HFF-Myc (cell line): ENCODE measurements at regions not wholly inside any gene's neighbourhood (a gene's known extent, or its start where the extent isn't known, plus 50 kb on each side); places are given as distances from the start of the nearest gene placed in this dataset.

ENCODE experiments used
- DNase-seq: peaks from one replicate; pipeline ENCODE4 v3.0.0-alpha.2; 2011; ENCODE audit warnings: low read depth; ENCODE audit errors: extremely low read depth
- H3K4me3 ChIP-seq: replicated peaks from 2 replicates; pipeline ENCODE4 v1.5.1; 2011; ENCODE audit warnings: low read depth, mild to moderate bottlenecking, control low read depth, low read length
- TF ChIP-seq, protein P1 (sequence below): IDR thresholded peaks from 2 replicates; pipeline ENCODE4 v1.5.1; 2012; ENCODE audit warnings: mild to moderate bottlenecking, low read depth, low read length, control low read depth; ENCODE audit errors: missing control alignments

- DNase-seq = no peak
- TF ChIP-seq, protein P1, sequence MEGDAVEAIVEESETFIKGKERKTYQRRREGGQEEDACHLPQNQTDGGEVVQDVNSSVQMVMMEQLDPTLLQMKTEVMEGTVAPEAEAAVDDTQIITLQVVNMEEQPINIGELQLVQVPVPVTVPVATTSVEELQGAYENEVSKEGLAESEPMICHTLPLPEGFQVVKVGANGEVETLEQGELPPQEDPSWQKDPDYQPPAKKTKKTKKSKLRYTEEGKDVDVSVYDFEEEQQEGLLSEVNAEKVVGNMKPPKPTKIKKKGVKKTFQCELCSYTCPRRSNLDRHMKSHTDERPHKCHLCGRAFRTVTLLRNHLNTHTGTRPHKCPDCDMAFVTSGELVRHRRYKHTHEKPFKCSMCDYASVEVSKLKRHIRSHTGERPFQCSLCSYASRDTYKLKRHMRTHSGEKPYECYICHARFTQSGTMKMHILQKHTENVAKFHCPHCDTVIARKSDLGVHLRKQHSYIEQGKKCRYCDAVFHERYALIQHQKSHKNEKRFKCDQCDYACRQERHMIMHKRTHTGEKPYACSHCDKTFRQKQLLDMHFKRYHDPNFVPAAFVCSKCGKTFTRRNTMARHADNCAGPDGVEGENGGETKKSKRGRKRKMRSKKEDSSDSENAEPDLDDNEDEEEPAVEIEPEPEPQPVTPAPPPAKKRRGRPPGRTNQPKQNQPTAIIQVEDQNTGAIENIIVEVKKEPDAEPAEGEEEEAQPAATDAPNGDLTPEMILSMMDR = no peak
- no peak overlapping the region for H3K4me3 ChIP-seq
Observed at GRCh38 chr1:223014142-223014873, 128.7 kb downstream of the TLR5 start.

GRCh38 chr1:223016381-223016780 is 126.7 kb downstream of the TLR5 start:
- TF ChIP-seq, protein P1 = no peak
- no peak for DNase-seq
- H3K4me3 ChIP-seq = no peak overlapping the region

GRCh38 chr1:223016890-223017289 is 126.2 kb downstream of the TLR5 start:
- no peak overlapping the region for H3K4me3 ChIP-seq
- TF ChIP-seq, protein P1 = no peak
- DNase-seq = no peak

GRCh38 chr1:223017291-223017690 is 125.8 kb downstream of the TLR5 start:
- DNase-seq = no peak
- no peak overlapping the region for H3K4me3 ChIP-seq
- TF ChIP-seq, protein P1 = no peak

DNA sequence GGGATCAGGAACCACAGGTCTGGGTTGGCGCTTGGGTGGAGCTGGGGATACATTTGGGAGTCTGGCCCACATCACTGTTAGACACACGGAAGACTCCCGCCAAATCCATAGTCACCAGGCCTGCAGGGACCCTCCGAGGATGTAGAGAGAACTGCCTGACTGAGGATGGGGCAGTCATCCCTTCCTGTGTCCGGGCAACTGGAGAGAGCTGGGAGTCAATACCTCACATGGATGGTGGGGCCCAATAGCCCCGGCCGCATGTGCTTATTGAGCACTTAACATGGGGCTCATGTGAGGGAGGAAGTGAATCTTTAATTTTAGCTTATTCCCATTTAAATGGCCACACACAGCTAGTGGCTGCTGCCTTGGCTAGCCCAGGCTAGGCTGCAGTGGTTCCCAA is 124.5 kb downstream of the TLR5 start:
- DNase-seq = no peak
- TF ChIP-seq, protein P1 = no peak
- H3K4me3 ChIP-seq = no peak overlapping the region

- H3K4me3 ChIP-seq = no peak overlapping the region
- DNase-seq = no peak
- TF ChIP-seq, protein P1 = no peak
Observed at GRCh38 chr1:223019256-223019655, 123.8 kb downstream of the TLR5 start.

GRCh38 chr1:223020770-223021169 is 122.3 kb downstream of the TLR5 start:
- DNase-seq = no peak
- TF ChIP-seq, protein P1 = no peak
- no peak overlapping the region for H3K4me3 ChIP-seq
